ENCODE measurements at regions not wholly inside any gene's neighbourhood (a gene's known extent, or its start where the extent isn't known, plus 50 kb on each side); places are given as distances from the start of the nearest gene placed in this dataset.

DNA sequence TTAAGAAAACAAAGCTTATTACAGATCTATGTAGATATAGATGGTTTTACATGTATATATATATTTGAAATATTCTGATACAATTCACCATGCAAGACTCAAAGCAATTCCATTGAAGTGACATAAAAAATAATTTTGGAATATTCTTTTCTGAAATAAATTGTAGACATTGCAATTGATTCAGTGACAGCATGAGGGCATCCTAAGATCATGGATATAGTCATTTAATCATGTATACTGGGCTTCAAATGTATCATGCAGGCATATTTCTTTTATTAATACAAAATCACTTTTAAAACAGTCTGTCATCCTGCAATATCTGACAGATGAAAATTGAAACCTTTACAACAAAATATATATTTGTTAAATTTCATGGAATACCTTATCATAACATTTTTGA lies 286.7 kb upstream of the SLITRK6 start:
- no peak overlapping the region for H4K91ac ChIP-seq (ENCODE audit: insufficient read length, low read depth, low read length)
- no peak overlapping the region for H2AK5ac ChIP-seq (ENCODE audit: insufficient read length, low read length)
- H3K18ac ChIP-seq (ENCODE audit: insufficient read length, low read depth, low read length): no peak overlapping the region
- Mint-ChIP-seq H3K4me3 (no peak overlapping the region), H3K27ac (no peak overlapping the region), H3K4me1 (no peaks in the 10 kb centered on the region), H3K9me3 (no peaks in the 10 kb centered on the region; a peak in 1 of 5 replicates), H3K27me3 (ENCODE audit: low read depth) (no peaks in the 10 kb centered on the region), H3K36me3 (ENCODE audit: insufficient read depth in 1 of 3, low read depth in 3 of 3) (no peaks in the 10 kb centered on the region)
- no peak for DNase-seq
- no peaks in the 10 kb centered on the region for H3K79me2 ChIP-seq (ENCODE audit: insufficient read depth, low read length)
- no peaks in the 10 kb centered on the region for H3K27me3 ChIP-seq (ENCODE audit: insufficient read depth, low read length)
- H3K79me1 ChIP-seq (ENCODE audit: insufficient read depth, low read depth, low read length, poor library complexity, severe bottlenecking): no peaks in the 10 kb centered on the region
- H4K20me1 ChIP-seq (ENCODE audit: control insufficient read depth, insufficient read depth, insufficient read length): no peaks in the 10 kb centered on the region
- no peak overlapping the region for H3K4ac ChIP-seq (ENCODE audit: low read depth, low read length)
- no peak overlapping the region for H2BK5ac ChIP-seq (ENCODE audit: insufficient read length, low read length)
- H3K23me2 ChIP-seq (ENCODE audit: insufficient read length, low read depth, low read length, poor library complexity, severe bottlenecking): no peaks in the 10 kb centered on the region
- no peak overlapping the region for H3K27ac ChIP-seq (ENCODE audit: insufficient read length, low read depth, low read length)
- H3K4me1 ChIP-seq (ENCODE audit: insufficient read depth, low read length): no peaks in the 10 kb centered on the region
- H3K4me2 ChIP-seq (ENCODE audit: insufficient read depth, insufficient read length, low read length): no peak overlapping the region
- peak; percentile 23; the same call in 1 of the 3 replicates for TF ChIP-seq CTCF (conservative IDR thresholded peaks at IDR 0.05)
- H2BK20ac ChIP-seq (ENCODE audit: low read depth, low read length, poor library complexity, severe bottlenecking): no peak overlapping the region
- H3K9ac ChIP-seq (ENCODE audit: extremely low read depth, insufficient read length, low read length): no peak overlapping the region
- H3T11ph ChIP-seq (ENCODE audit: low read length): no peak overlapping the region
- H3K9me3 ChIP-seq (ENCODE audit: control insufficient read depth, low read depth, low read length): no peaks in the 10 kb centered on the region
- H3K14ac ChIP-seq (ENCODE audit: insufficient read depth, low read length): no peak overlapping the region
- H2BK15ac ChIP-seq (ENCODE audit: low read depth, low read length): no peak overlapping the region
- H4K5ac ChIP-seq (ENCODE audit: insufficient read length, low read depth, low read length): no peak overlapping the region
- no peak overlapping the region for H4K8ac ChIP-seq (replicated peaks; ENCODE audit: insufficient read length, low read depth, low read length)
- no peak overlapping the region for H2BK12ac ChIP-seq (ENCODE audit: insufficient read length, low read depth, low read length)
- H2BK120ac ChIP-seq (ENCODE audit: low read depth, low read length, poor library complexity, severe bottlenecking): no peak overlapping the region
- H2AFZ ChIP-seq (ENCODE audit: low read length): no peak overlapping the region
- H3K23ac ChIP-seq (ENCODE audit: insufficient read length, low read depth, low read length): no peak overlapping the region
- no peak overlapping the region for H3K56ac ChIP-seq (ENCODE audit: insufficient read length, low read depth, low read length)

Data from H9 (cell line).